Mucosa of descending colon (tissue), 3 donors: ENCODE measurements at regions not wholly inside any gene's neighbourhood (a gene's known extent, or its start where the extent isn't known, plus 50 kb on each side); places are given as distances from the start of the nearest gene placed in this dataset.

ENCODE experiments used
- ATAC-seq: fragments of 200-7000 bp; cut with Tn5 transposase; one replicate; pipeline ENCODE4 v1.9.1; 2020; ENCODE audit warnings: mild to moderate bottlenecking, moderate library complexity
- DNase-seq, 3 donors: peaks; one replicate each; pipeline ENCODE4 v3.0.0-alpha.2; 2020
- H3K36me3 ChIP-seq: fragments of 200-600 bp; one replicate; pipeline ENCODE4 v1.8.0; 2021; ENCODE audit warnings: low read depth, mild to moderate bottlenecking
- H3K4me1 ChIP-seq: fragments of 200-600 bp; one replicate; pipeline ENCODE4 v1.8.0; 2021; ENCODE audit warnings: low read depth, mild to moderate bottlenecking
- H3K4me3 ChIP-seq: fragments of 200-600 bp; one replicate; pipeline ENCODE4 v1.8.0; 2021; ENCODE audit warnings: mild to moderate bottlenecking
- H3K9me3 ChIP-seq: fragments of 200-600 bp; one replicate; pipeline ENCODE4 v1.8.0; 2021; ENCODE audit warnings: mild to moderate bottlenecking
- CTCF ChIP-seq: fragments of 200-600 bp; IDR thresholded peaks from one replicate; pipeline ENCODE4 v1.8.0; 2022; ENCODE audit warnings: antibody characterized with exemption, mild to moderate bottlenecking
- intact Hi-C, 2 donors: fragments of 100-400 bp; cut with DNase I in 1 of 2; cut with micrococcal nuclease in 1 of 2; formaldehyde crosslinking; loops; one replicate each; pipeline versions ENCODE4 v1.11.0 to v1.11.1; 2022; cut with DNase I, micrococcal nuclease
- donor health status: DM: no; HTN: no; CAD: no; lungs with moderate emphysema.
- donor health status: DM: no; HTN: no; CAD: no.
- donor health status: DM: no; HTN: yes; CAD: no.

- intact Hi-C loops = no loop called here
- no peak for DNase-seq
- H3K36me3 ChIP-seq = no peaks in the 10 kb centered on the region
- ATAC-seq = no peak
- no peak for TF ChIP-seq CTCF
- H3K4me1 ChIP-seq = no peaks in the 10 kb centered on the region
- H3K9me3 ChIP-seq = no peaks in the 10 kb centered on the region
- H3K4me3 ChIP-seq = no peak overlapping the region
Observed at GRCh38 chr22:48944751-48945620, 882.7 kb downstream of the BRD1 start.

GRCh38 chr22:48944433-48944750, 883.3 kb downstream of the BRD1 start:
- no peak overlapping the region for H3K4me3 ChIP-seq
- DNase-seq = no peak
- intact Hi-C loops = no loop called here

GRCh38 chr22:48943567-48944432, 883.9 kb downstream of the BRD1 start:
- ATAC-seq (peak; percentile 56), DNase-seq (peak in 2 of 3 donors; percentile 12 to 36)
- Histone ChIP-seq H3K9me3 (no peaks in the 10 kb centered on the region), H3K36me3 (no peaks in the 10 kb centered on the region), H3K4me1 (no peaks in the 10 kb centered on the region), H3K4me3 (no peak overlapping the region)
- intact Hi-C loops = no loop called here
- no peak for TF ChIP-seq CTCF

More at GRCh38 chr22:48944433-48944750, 883.3 kb downstream of the BRD1 start:
- Histone ChIP-seq H3K36me3 (no peaks in the 10 kb centered on the region), H3K9me3 (no peaks in the 10 kb centered on the region), H3K4me1 (no peaks in the 10 kb centered on the region)
- ATAC-seq = no peak
- TF ChIP-seq CTCF = no peak

GRCh38 chr22:48942698-48943566, 884.7 kb downstream of the BRD1 start:
- H3K4me1 ChIP-seq = no peaks in the 10 kb centered on the region
- no peaks in the 10 kb centered on the region for H3K36me3 ChIP-seq
- ATAC-seq (no peak), DNase-seq (no peak)
- no peaks in the 10 kb centered on the region for H3K9me3 ChIP-seq
- intact Hi-C loops = no loop called here
- no peak for TF ChIP-seq CTCF
- no peak overlapping the region for H3K4me3 ChIP-seq

GRCh38 chr22:48941903-48942575, 885.6 kb downstream of the BRD1 start:
- H3K36me3 ChIP-seq = no peaks in the 10 kb centered on the region
- no peak for DNase-seq
- ATAC-seq = no peak
- intact Hi-C loops = no loop called here
- H3K4me3 ChIP-seq = no peak overlapping the region
- no peak for TF ChIP-seq CTCF
- no peaks in the 10 kb centered on the region for H3K9me3 ChIP-seq
- no peaks in the 10 kb centered on the region for H3K4me1 ChIP-seq
